ENCODE measurements at regions not wholly inside any gene's neighbourhood (a gene's known extent, or its start where the extent isn't known, plus 50 kb on each side); places are given as distances from the start of the nearest gene placed in this dataset.
A peak's percentile ranks its signal among the peaks of the same experiment; 100 is the strongest.
"Not testable (repeated sequence)": the region's sequence is repeated elsewhere in the genome, so short reads cannot be mapped to it uniquely, and the experiment has no call there.

- DNase-seq (ENCODE audit: low spot score): no peak
Measured at GRCh38 chr14:83909507-83909906, 1620.4 kb upstream of the FLRT2 start.

DNA sequence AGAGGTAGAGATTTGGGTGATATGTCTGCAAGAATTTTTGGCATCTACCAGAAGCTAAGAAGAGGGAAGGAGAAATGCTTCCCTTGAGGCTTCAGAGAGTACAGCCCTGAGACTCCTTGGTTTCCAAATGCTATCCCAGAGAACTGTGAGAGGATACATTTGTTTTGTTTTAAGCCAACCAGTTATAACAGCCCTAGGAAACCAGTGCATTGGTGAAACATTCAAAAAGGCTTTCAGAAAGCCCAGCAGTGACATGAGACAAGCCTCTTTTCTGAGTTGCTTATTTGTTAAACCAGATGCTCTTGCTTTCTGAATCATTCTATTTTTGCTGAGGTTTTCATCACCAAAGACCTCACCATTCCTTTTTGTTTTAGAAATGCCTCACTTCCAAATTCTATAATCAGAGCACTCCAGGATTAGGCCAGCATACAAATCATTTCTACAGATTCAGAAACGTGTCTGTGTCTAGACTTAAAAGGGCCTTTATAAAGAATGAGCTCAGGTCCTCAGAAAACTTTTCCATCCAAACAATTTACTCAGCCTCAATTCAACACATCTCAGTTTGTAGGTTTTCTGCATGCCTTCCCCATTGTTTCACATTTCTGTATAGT, 1617.8 kb upstream of the FLRT2 start:
- no peak for DNase-seq (ENCODE audit: low spot score)

DNA sequence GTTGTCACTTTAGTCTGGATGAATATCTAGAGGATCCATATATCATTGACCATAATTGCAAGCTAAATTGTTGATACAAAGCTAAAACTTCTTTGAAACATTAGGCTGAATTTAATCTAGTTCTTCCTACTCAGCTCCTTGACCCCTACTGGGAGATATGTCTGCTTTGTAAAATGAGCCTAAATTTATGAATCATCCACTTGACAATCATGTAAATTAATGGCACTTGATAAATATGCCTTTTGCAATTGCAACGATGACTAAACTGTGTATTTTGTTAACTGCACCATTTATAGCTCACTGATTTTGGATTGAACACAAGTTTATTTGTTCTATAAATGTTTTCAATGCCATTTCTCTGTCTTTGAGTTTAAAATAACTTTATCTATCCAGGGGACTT, 1616.5 kb upstream of the FLRT2 start:
- DNase-seq (ENCODE audit: low spot score): no peak

- no peak for DNase-seq (ENCODE audit: low spot score)
Measured at GRCh38 chr14:83918546-83918945, 1611.4 kb upstream of the FLRT2 start.

DNA sequence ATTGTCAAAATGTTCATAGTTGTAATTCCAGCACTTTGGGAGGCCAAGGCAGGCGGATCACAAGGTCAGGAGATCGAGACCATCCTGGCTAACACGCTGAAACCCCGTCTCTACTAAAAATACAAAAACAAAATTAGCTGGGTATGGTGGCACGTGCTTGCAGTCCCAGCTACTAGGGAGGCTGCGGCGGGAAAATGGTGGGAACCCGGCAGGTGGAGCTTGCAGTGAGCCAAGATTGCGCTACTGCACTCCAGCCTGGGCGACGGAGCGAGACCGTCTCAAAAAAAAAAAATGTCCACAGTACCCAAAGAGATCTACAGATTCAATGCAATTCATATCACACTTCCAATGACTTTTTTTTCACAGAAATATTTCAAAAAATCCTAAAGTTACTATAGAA, 1610.3 kb upstream of the FLRT2 start:
- not testable (repeated sequence) for DNase-seq (ENCODE audit: low spot score)

DNA sequence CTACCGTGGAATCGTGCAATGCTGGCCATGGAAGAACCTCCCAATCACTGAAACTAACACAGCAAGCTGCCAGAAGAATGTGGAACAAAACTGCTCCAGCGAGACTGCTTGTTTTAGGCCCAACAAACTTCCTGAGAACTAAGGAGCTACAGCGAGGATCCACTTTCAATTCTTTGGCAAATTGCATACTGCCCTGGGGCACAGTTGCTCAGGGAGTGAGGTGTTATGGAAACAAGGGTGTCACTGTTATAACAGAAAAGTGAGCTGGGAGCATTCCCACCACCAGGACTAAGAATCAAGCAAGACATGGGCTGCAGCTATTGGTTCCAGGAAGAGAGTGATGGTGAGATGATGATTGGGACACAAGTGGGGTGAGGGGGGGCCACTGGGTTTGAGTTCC, 1606.1 kb upstream of the FLRT2 start:
- DNase-seq (ENCODE audit: low spot score): peak; percentile 13

GRCh38 chr14:83924259-83924658, 1605.7 kb upstream of the FLRT2 start:
- DNase-seq (ENCODE audit: low spot score): no peak

DNA sequence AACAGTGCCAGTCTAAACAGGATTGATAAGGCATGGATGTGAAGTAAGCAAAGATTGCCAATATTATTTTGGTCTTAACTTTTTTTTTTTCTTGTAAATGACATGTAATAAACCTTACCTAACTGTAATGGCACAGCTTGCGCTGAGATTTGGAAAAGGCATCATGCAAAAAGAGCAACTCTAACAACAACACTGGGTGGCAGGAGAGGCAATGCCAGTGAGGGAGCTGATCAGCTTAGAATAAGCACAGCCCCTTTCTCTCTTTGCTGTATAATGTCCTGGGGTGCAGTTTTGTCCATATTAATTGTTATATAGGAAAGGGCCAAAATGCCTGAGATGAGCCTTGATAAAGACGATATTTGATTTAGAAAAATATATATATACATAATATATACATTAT, 1589.7 kb upstream of the FLRT2 start:
- no peak for DNase-seq (ENCODE audit: low spot score)

- DNase-seq (ENCODE audit: low spot score): no peak
Measured at GRCh38 chr14:83958359-83958758, 1571.6 kb upstream of the FLRT2 start.

DNA sequence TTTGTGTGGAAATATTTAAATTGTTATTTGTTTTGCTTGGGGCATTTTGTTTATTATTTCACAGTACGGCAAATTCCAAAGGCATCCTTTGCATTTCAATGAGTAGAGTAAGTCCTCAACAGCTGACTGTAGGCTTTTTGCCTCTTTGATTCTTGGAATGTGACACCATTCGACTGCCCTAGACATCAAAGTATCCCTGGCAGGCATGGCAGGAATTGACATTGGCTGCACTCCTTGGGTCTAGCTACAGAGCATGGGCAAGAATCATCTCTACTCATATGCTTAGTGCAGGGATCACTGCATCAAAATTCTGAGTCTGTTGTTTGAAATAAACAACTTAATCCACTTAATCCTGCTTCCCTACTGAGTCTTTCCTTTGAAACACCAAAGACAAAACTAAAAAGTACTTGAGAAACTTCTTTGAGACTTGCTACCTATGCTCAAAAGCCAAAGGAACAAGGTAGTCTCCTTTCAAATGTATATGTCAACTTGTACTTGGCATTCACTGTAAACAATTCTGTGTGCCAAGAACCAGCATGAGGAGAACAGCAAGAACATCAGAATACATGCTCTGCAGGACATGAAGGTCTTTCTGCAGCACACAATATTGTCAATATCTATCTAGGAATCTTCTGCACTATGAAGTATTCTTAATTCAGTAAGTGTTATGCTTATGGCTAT, 1569.0 kb upstream of the FLRT2 start:
- DNase-seq (ENCODE audit: low spot score): no peak

DNA sequence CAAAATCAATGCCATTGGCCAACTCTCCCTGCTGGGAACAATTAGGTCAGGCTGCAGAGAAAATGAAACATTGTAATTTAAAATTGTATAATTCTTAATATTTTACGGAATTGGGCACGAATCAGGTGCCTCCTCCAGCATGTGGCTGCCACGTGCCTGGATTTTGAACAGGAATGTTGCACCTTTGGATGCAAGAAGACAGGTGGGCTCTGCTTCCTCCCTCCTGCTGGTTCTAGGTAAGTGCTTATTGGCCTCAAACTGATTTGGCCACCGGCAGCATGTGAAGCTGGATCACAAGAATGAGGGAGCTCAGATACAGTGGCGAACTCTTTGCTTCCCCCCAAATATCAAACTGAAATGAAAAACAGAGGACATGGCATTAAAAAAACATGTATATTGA, 1559.9 kb upstream of the FLRT2 start:
- no peak for DNase-seq (ENCODE audit: low spot score)

DNA sequence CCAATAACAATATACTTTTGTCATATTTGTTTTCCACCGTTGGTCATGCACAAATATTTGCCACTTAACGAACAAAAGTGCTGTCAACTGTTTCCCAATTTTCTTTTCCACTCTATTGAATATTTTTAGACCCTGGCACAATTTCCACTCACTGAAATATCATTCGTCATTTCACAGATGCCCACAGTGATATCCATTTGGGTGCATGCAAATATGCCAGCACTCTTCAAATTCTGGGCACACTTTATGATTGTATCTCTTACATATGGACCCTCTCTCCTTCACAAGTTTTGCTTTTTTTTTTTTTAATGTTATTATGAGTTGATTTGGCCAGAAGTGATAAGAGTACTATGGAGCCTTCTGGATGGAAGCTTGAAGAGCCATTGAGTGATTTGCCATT, 1557.3 kb upstream of the FLRT2 start:
- DNase-seq (ENCODE audit: low spot score): no peak

DNA sequence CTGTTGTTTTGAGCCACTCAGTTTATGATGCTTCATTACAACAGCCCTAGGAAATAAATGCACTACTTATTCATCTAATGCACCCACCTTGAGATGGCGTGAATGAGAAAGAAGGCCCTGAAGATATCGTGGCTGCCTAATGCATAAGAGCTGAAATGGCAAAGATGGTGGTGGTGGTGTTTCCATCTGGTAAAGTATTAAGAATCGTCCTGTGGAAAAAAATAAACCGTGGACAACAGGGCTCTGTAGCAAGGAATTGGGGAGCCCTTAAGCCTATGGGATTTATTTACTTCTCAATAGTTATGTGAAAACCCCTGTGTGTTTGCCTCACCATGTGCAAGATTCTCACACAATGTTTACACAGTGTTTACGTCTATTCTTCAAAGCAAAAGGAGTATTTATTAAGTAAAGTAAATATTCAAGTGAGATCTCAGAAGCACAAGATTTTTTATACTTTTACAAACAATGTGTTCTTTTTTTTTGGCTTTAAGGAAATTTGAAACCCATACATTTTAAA, 1555.2 kb upstream of the FLRT2 start:
- DNase-seq (ENCODE audit: low spot score): no peak

GRCh38 chr14:83975435-83975834, 1554.5 kb upstream of the FLRT2 start:
- no peak for DNase-seq (ENCODE audit: low spot score)

DNA sequence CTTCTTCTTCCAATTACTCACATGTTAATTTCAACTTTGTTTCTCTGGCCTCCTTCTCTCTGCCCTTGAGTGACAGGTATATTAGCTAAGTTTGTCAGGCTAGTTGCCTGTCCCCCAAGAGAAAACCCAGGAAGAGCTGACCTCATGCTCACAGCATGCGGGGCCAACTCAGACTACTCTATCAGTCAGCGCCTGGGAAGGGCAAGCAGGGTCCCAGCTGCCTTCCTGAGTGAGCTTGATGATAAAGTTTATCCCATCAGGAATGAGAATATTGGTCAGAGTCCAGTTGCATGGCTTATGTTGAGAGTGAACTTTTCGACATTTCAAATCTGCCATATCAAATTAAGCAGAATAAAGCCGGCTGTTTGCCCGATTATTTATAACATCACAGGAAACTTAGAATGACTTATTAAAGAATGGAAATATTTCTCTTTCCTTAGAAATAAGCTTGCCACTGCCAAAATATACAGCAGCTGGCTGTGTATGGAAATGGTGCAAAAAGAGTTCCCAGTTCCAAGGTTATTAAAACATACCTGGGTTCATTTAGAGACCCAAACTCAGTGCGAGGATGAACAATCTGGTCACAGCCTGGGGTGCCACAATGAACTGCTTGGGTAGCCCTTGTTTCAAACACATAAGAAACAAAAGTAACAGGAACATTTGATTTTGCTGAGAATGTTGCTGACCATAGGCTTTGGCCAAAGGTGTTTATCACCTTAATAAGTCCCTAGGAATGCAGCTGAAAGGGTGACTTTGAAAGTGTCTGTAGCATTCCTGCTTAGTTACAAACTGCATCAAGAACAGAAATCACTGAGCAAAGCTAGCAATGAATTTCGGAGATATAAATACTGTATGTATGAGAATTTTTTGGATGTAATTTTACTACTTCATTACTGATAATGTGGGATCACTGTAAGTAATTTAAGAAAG, 1553.8 kb upstream of the FLRT2 start:
- no peak for DNase-seq (ENCODE audit: low spot score)

GRCh38 chr14:83977583-83977982, 1552.4 kb upstream of the FLRT2 start:
- no peak for DNase-seq (ENCODE audit: low spot score)

- not testable (repeated sequence) for DNase-seq (ENCODE audit: low spot score)
Measured at GRCh38 chr14:83981676-83982258, 1548.2 kb upstream of the FLRT2 start.

DNA sequence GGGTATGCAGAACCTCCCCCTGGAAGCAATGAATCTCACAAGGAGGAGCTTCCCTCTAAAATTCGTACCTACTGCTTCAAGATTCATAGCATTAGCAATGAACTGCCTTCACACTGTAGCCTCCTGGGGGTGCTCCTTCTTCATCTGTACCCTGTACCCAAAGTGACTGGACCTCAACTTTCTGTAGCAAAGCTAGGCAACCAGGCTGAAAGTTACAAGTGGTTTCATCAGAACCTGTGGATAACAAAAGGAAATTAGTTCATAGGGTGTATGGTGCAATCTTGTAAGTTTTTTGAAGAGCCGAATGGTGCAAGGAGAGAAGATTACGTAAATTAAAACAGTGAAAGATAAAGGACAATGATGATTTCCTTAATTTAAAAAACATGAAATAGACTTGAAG, 1541.7 kb upstream of the FLRT2 start:
- DNase-seq (ENCODE audit: low spot score): no peak

GRCh38 chr14:83991666-83992065, 1538.3 kb upstream of the FLRT2 start:
- no peak for DNase-seq (ENCODE audit: low spot score)

- no peak for DNase-seq (ENCODE audit: low spot score)
Measured at GRCh38 chr14:83992857-83993256, 1537.1 kb upstream of the FLRT2 start.

DNA sequence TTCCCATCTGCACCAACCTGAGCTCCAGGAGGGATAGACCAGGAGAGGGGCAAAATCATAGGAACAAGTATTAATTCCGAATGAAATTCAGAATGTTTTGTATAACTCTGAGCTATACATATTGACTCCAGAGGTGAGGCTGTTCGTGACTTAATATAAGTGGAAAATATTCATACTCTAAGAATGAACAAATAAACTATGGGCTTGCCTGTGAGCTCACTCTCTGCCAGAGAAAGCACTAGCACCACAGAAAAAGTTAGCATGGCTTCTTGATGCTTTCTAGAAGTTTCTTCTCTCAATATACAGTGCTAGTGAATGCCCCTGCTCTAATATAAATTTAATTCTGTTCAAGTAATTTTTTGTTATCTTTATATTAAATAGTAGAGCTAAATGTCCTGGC, 1536.4 kb upstream of the FLRT2 start:
- DNase-seq (ENCODE audit: low spot score): no peak

DNA sequence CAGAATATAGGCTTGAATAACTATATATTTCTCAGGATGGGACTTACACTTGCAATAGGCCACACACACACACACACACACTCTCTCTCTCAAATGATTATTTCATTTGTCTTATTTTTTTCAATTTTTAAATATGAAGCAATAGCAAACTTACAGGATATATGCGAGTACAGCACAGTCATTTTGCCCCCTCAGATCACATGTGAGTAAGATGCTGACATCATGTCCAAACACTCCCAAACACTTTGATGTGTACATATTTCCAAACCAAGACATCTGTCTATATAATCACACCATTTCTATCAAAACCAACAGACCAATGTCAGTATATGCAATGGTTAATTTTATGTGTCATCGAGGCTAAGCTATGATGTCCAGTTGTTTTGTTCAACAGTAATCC, 1535.9 kb upstream of the FLRT2 start:
- no peak for DNase-seq (ENCODE audit: low spot score)

Measured in COLO829 (cell line).